ENCODE measurements at regions not wholly inside any gene's neighbourhood (a gene's known extent, or its start where the extent isn't known, plus 50 kb on each side); places are given as distances from the start of the nearest gene placed in this dataset.

DNA sequence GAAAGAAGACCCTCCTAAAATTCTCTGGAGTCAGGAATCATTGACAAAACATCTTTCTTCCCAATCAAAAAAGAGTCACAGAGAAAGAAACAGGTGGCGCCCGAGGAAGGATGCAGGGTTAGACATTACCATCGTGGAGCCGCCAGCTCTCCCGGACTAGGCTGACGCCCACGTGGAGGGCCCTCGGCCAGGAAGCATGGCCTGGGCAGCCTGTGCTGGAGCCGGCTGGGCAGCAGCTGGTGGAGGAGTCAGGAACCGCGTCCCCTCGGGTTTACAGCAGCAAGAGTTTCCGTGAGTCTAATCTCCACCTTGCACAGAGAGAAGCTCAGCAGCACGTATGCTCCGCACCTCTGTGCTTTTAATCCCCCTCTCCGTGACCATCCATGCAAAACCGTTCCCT, 533.7 kb upstream of the ATP11B start:
- ATAC-seq (replicated peaks) (no peak), DNase-seq (no peak)
- no peaks in the 10 kb centered on the region for H3K36me3 Mint-ChIP-seq
- H3K4me3 Mint-ChIP-seq = no peak overlapping the region
- H3K27ac Mint-ChIP-seq = no peak overlapping the region
- peaks cover 8 to 16% of the 10 kb centered on the region in 2 donors for H3K27me3 Mint-ChIP-seq
- no peaks in the 10 kb centered on the region for H3K4me1 Mint-ChIP-seq
- H3K9me3 Mint-ChIP-seq = no peaks in the 10 kb centered on the region

DNA sequence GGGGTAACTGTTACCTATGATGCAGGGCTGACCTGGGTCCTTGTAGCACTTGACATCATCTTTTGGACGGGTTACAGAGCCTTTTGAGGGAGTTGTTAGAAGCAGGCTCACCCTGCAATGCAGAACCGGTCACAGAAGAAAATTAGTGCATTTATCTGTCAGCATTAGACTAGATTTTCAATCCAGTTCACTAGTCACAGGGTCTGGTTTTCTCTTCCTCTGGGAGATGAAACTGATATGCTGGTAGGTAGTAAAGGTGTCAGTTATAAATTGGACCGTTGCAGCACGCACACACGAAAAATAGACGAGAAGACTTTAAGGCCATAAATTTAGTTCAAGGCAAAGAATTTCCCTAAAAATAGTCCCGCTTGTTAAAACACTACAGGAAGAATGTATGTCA, 532.3 kb upstream of the ATP11B start:
- ATAC-seq (replicated peaks) = no peak
- H3K4me3 Mint-ChIP-seq = no peak overlapping the region
- no peak for DNase-seq
- no peak overlapping the region for H3K27ac Mint-ChIP-seq
- no peaks in the 10 kb centered on the region for H3K4me1 Mint-ChIP-seq
- H3K27me3 Mint-ChIP-seq = peaks cover 4 to 7% of the 10 kb centered on the region in 2 donors
- H3K9me3 Mint-ChIP-seq = no peaks in the 10 kb centered on the region
- no peaks in the 10 kb centered on the region for H3K36me3 Mint-ChIP-seq

DNA sequence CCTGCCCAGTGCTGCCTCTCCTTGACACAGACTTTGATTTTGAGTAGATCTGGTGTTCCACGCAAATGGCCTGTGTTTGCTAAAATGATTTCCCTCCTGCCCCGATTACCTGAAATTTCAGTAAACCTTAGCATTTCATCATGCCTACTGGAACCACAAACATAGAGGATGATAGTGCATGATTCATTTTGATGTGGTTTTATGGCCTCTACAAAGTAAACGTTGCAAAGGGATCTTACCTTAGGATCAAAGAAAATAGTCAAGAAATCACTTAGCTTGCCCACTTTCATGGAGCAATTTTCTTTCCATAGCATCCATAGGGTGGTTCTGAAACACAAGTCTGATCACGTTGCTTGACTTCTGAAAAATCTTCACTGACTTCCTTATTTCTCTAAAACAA, 524.6 kb upstream of the ATP11B start:
- Mint-ChIP-seq H3K4me3 (no peak overlapping the region), H3K27ac (no peak overlapping the region), H3K4me1 (no peaks in the 10 kb centered on the region), H3K27me3 (no peaks in the 10 kb centered on the region), H3K36me3 (no peaks in the 10 kb centered on the region), H3K9me3 (no peaks in the 10 kb centered on the region)
- ATAC-seq (replicated peaks) (no peak), DNase-seq (no peak)

DNA sequence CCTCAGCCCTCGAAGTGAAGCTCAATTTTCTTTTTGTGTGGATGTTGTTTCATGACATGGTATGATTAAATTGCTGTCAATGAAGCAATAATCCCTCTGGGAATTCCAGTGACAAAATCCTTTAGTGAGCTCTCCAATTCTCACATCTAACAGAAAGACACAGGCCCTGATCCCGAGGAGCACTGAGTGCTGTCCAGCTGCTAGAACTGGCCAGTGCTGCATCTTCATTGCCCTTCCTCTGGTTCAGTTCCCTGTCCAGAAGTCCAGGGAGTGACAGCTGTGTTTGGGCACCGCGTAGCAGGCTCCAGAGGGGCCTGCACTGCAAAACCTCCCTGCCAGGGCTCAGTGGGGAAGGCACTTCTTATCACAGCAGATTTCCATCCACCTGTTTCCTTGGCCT, 516.8 kb upstream of the ATP11B start:
- H3K27me3 Mint-ChIP-seq = no peaks in the 10 kb centered on the region
- no peak for DNase-seq
- H3K9me3 Mint-ChIP-seq = peaks cover 0 to 4% of the 10 kb centered on the region in 2 donors
- ATAC-seq (replicated peaks) = no peak
- H3K4me1 Mint-ChIP-seq = no peaks in the 10 kb centered on the region
- no peaks in the 10 kb centered on the region for H3K36me3 Mint-ChIP-seq
- H3K4me3 Mint-ChIP-seq = no peak overlapping the region
- H3K27ac Mint-ChIP-seq = no peak overlapping the region

DNA sequence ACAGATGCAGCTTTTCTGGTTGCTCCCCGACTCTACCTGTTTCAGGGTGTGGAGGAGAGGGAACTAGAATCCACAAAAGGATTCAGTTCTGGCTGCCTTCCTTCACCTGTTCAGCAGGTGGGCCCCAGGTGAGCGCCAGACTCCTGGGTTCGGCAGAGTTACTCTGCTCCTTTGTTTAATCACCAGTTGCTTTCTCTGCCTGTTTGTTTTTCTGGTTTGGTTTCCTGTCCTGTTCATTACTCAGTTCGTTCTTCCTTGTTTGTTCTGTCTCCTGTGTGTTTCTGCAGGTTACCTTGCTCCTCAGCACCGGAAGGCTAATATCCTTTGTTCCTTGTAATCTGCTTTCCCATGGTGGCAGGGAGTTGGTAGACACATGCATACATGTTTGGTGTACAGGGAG, 508.5 kb upstream of the ATP11B start:
- peaks cover 0 to 6% of the 10 kb centered on the region in 2 donors for H3K27me3 Mint-ChIP-seq
- no peak overlapping the region for H3K4me3 Mint-ChIP-seq
- H3K27ac Mint-ChIP-seq = no peak overlapping the region
- H3K4me1 Mint-ChIP-seq = no peaks in the 10 kb centered on the region
- DNase-seq (no peak), ATAC-seq (replicated peaks) (no peak)
- no peaks in the 10 kb centered on the region for H3K9me3 Mint-ChIP-seq
- no peaks in the 10 kb centered on the region for H3K36me3 Mint-ChIP-seq

DNA sequence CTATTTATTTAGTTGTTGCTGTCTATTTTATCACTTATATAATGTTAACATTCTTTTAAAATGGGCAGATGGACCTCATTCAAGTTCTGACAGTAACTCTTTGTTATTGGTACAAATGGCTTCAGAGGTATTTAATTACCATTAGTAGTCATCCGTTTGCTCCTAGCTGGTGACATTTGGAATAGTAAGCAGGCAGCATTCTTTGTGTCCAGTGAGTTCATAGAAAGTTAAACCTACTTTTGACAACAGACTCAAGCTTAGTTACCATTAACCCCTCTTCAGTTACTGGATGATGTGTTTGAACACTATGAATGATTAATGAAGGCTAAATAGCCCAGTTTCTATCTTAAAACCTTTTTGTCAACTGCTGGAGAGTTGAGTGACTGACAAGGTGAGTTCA, 500.7 kb upstream of the ATP11B start:
- H3K4me3 Mint-ChIP-seq = no peak overlapping the region
- H3K27me3 Mint-ChIP-seq = no peaks in the 10 kb centered on the region
- DNase-seq (no peak), ATAC-seq (replicated peaks) (no peak)
- H3K9me3 Mint-ChIP-seq = no peaks in the 10 kb centered on the region
- no peaks in the 10 kb centered on the region for H3K4me1 Mint-ChIP-seq
- no peak overlapping the region for H3K27ac Mint-ChIP-seq
- H3K36me3 Mint-ChIP-seq = no peaks in the 10 kb centered on the region

DNA sequence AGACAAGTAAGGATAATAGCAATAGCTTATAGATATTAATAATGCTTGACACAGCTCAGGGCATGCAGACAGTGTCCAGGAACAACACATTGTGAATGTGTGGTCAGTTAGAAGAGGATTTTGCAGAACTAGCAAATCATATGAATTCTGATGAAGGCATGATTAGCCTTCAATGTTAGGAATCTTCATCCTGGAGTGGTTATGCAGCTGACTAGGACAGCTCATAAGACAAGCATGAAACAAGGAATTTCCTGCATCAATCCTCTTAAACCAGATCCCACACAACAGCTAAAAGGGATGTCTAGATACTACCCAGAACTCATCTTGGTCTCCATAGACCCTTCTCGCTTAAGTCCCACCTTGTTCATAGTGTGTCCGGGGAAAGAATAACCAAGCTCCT, 499.0 kb upstream of the ATP11B start:
- H3K36me3 Mint-ChIP-seq = no peaks in the 10 kb centered on the region
- H3K9me3 Mint-ChIP-seq = peaks cover 0 to 3% of the 10 kb centered on the region in 2 donors
- DNase-seq (no peak), ATAC-seq (replicated peaks) (no peak)
- no peak overlapping the region for H3K27ac Mint-ChIP-seq
- no peak overlapping the region for H3K4me3 Mint-ChIP-seq
- no peaks in the 10 kb centered on the region for H3K4me1 Mint-ChIP-seq
- H3K27me3 Mint-ChIP-seq = no peaks in the 10 kb centered on the region

DNA sequence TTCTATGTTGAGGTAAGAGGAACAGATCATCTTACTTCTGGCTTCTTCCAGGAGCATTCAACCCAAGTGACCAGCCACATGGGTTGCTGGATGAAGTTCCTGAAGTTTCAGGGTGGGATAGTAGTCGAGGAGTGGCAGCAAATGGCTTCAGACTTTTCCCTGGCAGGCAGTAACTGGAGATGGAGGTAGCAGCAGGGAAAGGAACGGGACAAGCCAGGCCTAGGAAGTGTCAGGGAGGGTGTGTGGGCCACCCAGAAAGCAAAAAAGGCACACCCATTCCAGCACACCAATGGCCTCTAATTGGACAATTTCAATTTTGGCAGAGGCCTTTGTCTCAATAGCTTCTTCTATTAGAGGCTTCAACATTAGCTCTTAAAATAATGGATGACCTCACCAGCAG, 498.6 kb upstream of the ATP11B start:
- DNase-seq = no peak
- H3K36me3 Mint-ChIP-seq = no peaks in the 10 kb centered on the region

DNA sequence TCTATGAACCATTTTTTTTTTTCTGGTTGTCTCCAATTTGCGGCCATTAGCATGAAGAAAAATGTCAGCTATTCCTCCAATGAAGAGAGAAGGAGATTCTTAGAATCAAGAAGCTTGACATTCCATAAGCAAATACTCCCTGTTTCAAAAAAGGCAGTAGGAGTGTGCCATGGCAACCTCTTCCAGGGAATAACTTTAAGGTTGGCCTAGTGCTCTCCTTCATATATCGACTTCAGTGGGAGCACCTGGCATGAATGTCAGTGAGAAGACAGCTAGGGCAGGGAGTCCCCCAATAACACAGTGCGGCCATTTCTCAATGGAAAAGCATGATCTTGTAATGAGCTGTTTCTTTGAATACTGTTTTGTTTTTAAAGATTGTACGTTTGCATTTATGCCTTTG, 493.0 kb upstream of the ATP11B start:
- H3K9me3 Mint-ChIP-seq = peaks cover 0 to 3% of the 10 kb centered on the region in 2 donors
- no peak for ATAC-seq (replicated peaks)
- no peak overlapping the region for H3K4me3 Mint-ChIP-seq
- no peaks in the 10 kb centered on the region for H3K36me3 Mint-ChIP-seq
- DNase-seq = no peak
- peaks cover 0 to 5% of the 10 kb centered on the region in 2 donors for H3K27me3 Mint-ChIP-seq
- H3K4me1 Mint-ChIP-seq = no peaks in the 10 kb centered on the region
- H3K27ac Mint-ChIP-seq = no peak overlapping the region

More for the DNA sequence above, 498.6 kb upstream of the ATP11B start:
- ATAC-seq (replicated peaks) = no peak
- Mint-ChIP-seq H3K4me3 (no peak overlapping the region), H3K9me3 (peaks cover 0 to 3% of the 10 kb centered on the region in 2 donors), H3K27me3 (no peaks in the 10 kb centered on the region), H3K27ac (no peak overlapping the region), H3K4me1 (no peaks in the 10 kb centered on the region)

DNA sequence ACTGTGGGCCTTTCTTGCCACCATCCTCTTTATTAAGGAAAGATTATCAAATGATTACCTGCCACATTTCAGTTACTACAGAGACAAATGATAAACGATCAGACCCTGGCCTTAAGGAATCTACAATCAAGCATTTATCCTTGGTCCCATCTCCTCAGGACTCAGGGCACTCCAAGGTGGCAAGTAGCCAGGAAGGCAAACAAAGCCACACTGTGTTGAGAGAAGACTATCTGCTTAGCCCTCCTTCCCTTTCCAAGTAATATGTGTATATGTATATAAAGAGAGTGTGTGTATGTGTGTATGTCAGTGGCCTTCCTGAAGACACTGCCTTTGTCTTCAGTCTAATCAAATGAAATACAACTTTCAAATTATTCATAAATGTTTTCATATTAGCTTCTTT, 490.1 kb upstream of the ATP11B start:
- ATAC-seq (replicated peaks) (no peak), DNase-seq (no peak)
- peaks cover 0 to 5% of the 10 kb centered on the region in 2 donors for H3K27me3 Mint-ChIP-seq
- no peaks in the 10 kb centered on the region for H3K4me1 Mint-ChIP-seq
- H3K36me3 Mint-ChIP-seq = no peaks in the 10 kb centered on the region
- no peak overlapping the region for H3K27ac Mint-ChIP-seq
- H3K4me3 Mint-ChIP-seq = no peak overlapping the region
- H3K9me3 Mint-ChIP-seq = peaks cover 0 to 3% of the 10 kb centered on the region in 2 donors

DNA sequence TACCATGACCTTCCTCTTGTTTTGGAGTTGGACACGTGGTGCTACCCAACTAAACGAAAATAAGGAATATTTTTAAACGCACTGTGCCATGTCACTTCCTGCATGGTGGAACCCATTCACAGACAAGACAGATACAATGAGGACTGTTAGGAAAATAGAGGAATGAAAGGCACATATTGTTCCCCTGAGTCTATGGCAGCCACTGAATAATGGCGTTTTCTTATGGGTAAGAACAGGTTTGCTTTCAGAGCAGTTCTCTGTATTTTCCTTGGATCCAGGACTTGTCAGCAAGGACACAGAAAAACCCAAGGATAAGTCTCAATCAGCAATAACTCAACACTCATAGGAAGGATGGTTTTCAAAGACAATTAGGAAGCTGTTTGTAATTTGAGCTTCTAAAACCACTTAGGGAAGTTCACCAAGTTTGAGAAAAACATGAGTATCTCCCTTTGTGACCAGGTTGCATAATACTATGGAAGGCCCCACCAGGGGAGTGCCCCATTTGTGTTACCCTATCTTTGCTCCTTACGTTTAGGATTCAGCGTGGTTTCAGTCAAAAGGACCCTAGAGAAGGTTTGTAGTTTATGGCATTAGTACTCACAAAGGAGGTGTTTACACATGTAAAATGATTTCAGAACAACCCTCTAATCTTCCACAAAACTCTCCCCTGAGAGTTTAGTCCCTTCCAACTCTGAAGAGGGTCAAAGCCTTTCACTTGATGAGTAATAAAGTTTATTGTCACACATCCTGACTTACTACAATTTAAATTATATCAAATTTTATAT, 487.2 kb upstream of the ATP11B start:
- H3K4me1 Mint-ChIP-seq = no peaks in the 10 kb centered on the region
- no peak overlapping the region for H3K4me3 Mint-ChIP-seq
- DNase-seq = no peak
- peaks cover 0 to 3% of the 10 kb centered on the region in 2 donors for H3K27me3 Mint-ChIP-seq
- H3K27ac Mint-ChIP-seq = no peak overlapping the region
- ATAC-seq (replicated peaks) = no peak
- H3K36me3 Mint-ChIP-seq = no peaks in the 10 kb centered on the region
- peaks cover 0 to 1% of the 10 kb centered on the region in 2 donors for H3K9me3 Mint-ChIP-seq

DNA sequence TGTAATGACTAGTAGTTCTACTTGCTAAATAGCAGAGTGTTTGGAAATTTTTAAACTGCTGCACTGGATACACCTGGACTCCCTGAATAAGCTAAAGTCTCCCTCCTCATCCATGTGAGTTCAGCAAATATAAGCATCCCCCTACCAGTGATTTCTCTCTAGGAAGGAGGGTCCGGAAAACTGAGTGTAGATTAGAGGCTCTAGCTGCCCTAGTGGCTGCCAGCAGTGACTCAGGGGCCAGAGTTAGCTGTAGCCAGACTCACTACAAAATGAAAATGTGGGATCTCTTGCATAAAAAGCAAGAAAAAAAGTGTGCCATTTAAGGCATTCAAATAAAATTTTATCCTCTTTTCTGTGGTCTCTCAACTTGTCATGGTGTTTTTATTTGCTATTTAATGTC, 485.0 kb upstream of the ATP11B start:
- DNase-seq (no peak), ATAC-seq (replicated peaks) (no peak)
- Mint-ChIP-seq H3K4me1 (no peaks in the 10 kb centered on the region), H3K27me3 (no peaks in the 10 kb centered on the region), H3K4me3 (no peak overlapping the region), H3K9me3 (peaks cover 3 to 4% of the 10 kb centered on the region in 2 donors), H3K27ac (no peak overlapping the region), H3K36me3 (no peaks in the 10 kb centered on the region)

DNA sequence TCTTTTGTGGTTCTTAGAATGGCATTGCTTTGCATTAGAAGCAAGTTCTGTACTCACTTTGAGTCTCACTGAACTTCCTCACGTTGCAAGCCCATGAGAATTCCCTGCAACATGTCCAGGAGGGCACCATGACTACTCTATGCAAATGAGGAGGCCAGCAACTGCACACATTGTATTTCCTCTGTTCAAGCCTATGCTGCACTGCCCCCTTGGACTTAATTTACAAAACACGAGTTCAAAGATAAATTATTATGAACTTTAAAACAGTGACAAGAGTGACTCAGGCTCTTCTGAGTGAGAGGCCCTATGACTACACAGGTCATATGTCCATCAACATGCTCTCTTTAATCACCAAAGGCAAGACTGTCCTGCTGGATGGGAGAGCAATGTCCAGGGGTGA, 484.2 kb upstream of the ATP11B start:
- H3K4me1 Mint-ChIP-seq = no peaks in the 10 kb centered on the region
- H3K9me3 Mint-ChIP-seq = peaks cover 3 to 4% of the 10 kb centered on the region in 2 donors
- ATAC-seq (replicated peaks) (no peak), DNase-seq (no peak)
- H3K27me3 Mint-ChIP-seq = no peaks in the 10 kb centered on the region
- H3K4me3 Mint-ChIP-seq = no peak overlapping the region
- H3K27ac Mint-ChIP-seq = no peak overlapping the region
- H3K36me3 Mint-ChIP-seq = no peaks in the 10 kb centered on the region

DNA sequence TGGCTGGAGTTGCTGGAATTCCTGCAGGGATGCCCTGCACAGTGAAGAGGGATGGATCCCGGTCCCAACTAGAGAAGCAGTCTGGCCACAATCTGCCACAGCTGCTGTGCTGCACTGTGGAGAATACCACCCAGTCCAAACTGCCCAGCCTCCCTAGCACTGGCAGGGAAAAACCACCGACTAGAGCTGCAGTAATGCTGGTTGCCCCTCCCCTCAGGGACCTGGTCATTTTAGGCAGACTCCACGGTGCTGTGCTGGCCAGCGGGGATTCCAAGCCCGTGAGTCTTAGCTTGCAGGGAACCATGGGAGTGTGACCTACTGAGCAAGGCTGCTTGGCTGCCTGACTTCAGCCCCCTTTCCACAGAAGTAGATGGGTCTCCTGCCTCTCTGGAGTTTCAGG, 478.0 kb upstream of the ATP11B start:
- H3K4me1 Mint-ChIP-seq = no peaks in the 10 kb centered on the region
- ATAC-seq (replicated peaks) = no peak
- DNase-seq = no peak
- H3K4me3 Mint-ChIP-seq = no peak overlapping the region
- no peaks in the 10 kb centered on the region for H3K36me3 Mint-ChIP-seq
- H3K9me3 Mint-ChIP-seq = peaks cover 11 to 22% of the 10 kb centered on the region in 2 donors
- no peak overlapping the region for H3K27ac Mint-ChIP-seq
- no peaks in the 10 kb centered on the region for H3K27me3 Mint-ChIP-seq

DNA sequence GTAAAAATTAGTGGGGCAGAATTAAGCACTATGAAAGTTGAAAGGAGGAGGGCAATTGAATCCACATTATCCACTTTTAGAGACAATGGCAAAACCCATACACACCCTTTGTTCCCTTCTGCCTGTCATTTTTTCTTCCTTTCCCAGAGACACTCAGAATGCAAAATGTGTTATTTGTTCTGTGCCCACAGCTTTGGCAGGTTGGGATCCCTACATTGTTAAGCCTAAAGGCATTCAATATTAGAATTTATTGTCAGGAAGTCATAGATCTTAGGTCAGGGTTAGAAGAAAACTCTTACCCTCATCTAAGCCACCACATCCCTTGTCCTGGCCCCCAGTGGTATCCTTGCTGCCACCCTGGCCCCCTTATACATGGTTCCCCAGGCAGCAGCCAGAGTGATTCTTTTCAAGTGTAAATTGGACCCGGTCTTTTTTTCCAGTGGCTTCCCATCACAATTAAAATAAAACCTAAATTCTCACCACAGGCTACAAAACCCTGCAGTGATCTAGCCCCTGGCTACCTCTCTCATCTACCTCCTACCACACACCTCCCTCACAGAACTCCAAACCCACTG, 470.1 kb upstream of the ATP11B start:
- Mint-ChIP-seq H3K27ac (no peak overlapping the region), H3K4me1 (no peaks in the 10 kb centered on the region), H3K4me3 (no peak overlapping the region), H3K9me3 (peaks cover 8 to 9% of the 10 kb centered on the region in 2 donors), H3K27me3 (no peaks in the 10 kb centered on the region), H3K36me3 (no peaks in the 10 kb centered on the region)
- DNase-seq = no peak
- ATAC-seq (replicated peaks) = no peak
